SJSA1 (cell line): ENCODE measurements at regions not wholly inside any gene's neighbourhood (a gene's known extent, or its start where the extent isn't known, plus 50 kb on each side); places are given as distances from the start of the nearest gene placed in this dataset.

Source experiments
- DNase-seq, 2 experiments: peaks; one replicate each; pipeline ENCODE4 v3.0.0-alpha.2; 2015 to 2020; ENCODE audit warnings: low spot score in 2 of 2, low read depth in 1 of 2
- H3K27ac ChIP-seq: fragments of 250-450 bp; sonication (Bioruptor Pico); 2 replicates; pipeline ENCODE4 v1.5.1; 2020; ENCODE audit warnings: mild to moderate bottlenecking, moderate library complexity
- H3K27me3 ChIP-seq: fragments of 250-450 bp; sonication (Bioruptor Pico); replicated peaks from 2 replicates; pipeline ENCODE4 v1.5.1; 2020; ENCODE audit warnings: mild to moderate bottlenecking, moderate library complexity
- H3K36me3 ChIP-seq: fragments of 250-450 bp; sonication (Bioruptor Pico); 2 replicates; pipeline ENCODE4 v1.5.1; 2020; ENCODE audit warnings: mild to moderate bottlenecking
- H3K4me1 ChIP-seq: fragments of 250-450 bp; sonication (Bioruptor Pico); replicated peaks from 2 replicates; pipeline ENCODE4 v1.6.1; 2021; ENCODE audit warnings: mild to moderate bottlenecking
- H3K4me3 ChIP-seq: fragments of 250-450 bp; sonication (Bioruptor Pico); 2 replicates; pipeline ENCODE4 v1.5.1; 2020; ENCODE audit warnings: mild to moderate bottlenecking
- H3K9me3 ChIP-seq: fragments of 250-450 bp; sonication (Bioruptor Pico); replicated peaks from 2 replicates; pipeline ENCODE4 v1.5.1; 2020; ENCODE audit warnings: mild to moderate bottlenecking

GRCh38 chr3:161576714-161577510 is 80.3 kb downstream of the OTOL1 start:
- Histone ChIP-seq H3K9me3 (no peaks in the 10 kb centered on the region), H3K4me1 (no peaks in the 10 kb centered on the region), H3K27me3 (no peaks in the 10 kb centered on the region), H3K4me3 (no peak overlapping the region), H3K27ac (no peak overlapping the region), H3K36me3 (no peaks in the 10 kb centered on the region)
- no peak for DNase-seq

DNA sequence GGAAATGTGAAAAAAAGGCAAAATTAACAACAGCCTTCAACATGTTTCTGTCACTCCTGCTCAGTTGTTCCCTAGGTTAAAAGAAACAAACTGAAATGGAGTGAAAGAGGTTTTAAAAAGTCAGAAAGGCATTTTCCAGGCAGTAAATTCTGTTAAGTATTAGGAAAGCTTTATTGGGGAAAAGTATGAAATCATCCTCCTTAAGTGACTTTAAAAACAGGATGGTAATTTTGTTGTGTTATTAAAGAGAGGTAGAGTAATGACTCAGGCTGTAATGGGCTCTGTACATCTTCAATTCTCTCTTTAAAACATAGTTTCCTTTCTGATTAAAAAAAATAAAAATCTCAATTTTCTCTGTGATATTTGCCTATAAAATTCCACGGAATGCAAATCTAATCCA is 81.1 kb downstream of the OTOL1 start:
- Histone ChIP-seq H3K27me3 (no peaks in the 10 kb centered on the region), H3K4me3 (no peak overlapping the region), H3K9me3 (no peaks in the 10 kb centered on the region), H3K4me1 (no peaks in the 10 kb centered on the region), H3K27ac (no peak overlapping the region), H3K36me3 (no peaks in the 10 kb centered on the region)
- no peak for DNase-seq

- H3K9me3 ChIP-seq: no peaks in the 10 kb centered on the region
- no peaks in the 10 kb centered on the region for H3K27me3 ChIP-seq
- no peaks in the 10 kb centered on the region for H3K36me3 ChIP-seq
- no peak for DNase-seq
- H3K27ac ChIP-seq: no peak overlapping the region
- no peak overlapping the region for H3K4me3 ChIP-seq
- H3K4me1 ChIP-seq: no peaks in the 10 kb centered on the region
These were observed 83.0 kb downstream of the OTOL1 start for GRCh38 chr3:161579395-161580126.

DNA sequence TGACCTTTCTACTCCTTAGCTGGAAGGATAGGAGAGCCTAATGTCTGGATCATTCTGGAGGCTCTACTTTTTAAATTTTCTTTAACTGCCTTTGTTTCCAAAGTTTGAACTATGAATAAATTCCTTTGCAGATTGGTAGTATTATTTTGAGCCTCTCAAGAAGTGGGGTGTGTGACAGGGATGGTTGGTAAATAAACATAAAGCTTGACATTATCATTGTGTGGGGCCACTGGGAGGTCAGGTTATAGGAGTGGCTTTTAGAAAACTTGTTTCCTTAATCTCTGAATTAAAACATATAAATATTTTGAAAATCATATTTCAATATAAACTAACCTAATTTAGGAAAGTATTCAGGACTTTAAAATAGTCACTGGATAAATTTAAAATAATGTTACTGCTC is 89.3 kb downstream of the OTOL1 start:
- no peaks in the 10 kb centered on the region for H3K36me3 ChIP-seq
- H3K4me1 ChIP-seq: no peaks in the 10 kb centered on the region
- H3K4me3 ChIP-seq: no peak overlapping the region
- no peak for DNase-seq
- H3K9me3 ChIP-seq: no peaks in the 10 kb centered on the region
- no peaks in the 10 kb centered on the region for H3K27me3 ChIP-seq
- no peak overlapping the region for H3K27ac ChIP-seq

DNA sequence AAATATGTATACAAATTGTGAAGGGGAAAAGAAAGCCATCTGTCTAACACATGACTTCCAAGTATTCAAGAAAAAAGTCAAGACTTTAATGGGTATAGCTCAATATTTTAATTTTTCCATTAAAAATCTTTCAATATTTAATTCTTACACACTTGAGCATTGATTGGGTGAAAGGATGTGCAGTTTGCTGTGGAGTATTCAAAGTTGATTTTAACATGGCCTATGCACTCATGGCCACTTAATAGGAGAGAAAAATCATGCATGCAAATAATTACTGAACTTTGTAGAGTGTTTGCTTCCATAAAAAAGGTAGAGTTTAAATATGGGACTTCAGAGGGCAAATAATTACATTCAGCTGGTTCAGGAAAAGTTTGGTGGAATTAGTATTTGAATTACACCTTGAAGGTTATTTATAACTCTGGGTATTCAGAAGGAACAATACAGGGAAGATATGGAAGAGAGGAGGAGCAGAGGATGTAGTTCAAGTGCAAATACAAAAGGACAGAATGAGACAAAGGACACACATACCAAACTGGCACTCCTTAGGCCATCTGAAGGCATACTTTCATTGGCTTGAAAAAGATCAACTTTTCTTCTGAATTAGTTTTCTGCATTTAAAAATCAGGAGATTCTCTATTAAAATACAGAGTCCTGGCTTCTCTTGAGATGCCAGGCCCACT is 90.1 kb downstream of the OTOL1 start:
- H3K9me3 ChIP-seq: no peaks in the 10 kb centered on the region
- no peaks in the 10 kb centered on the region for H3K4me1 ChIP-seq
- no peak for DNase-seq
- no peaks in the 10 kb centered on the region for H3K27me3 ChIP-seq
- H3K4me3 ChIP-seq: no peak overlapping the region
- H3K27ac ChIP-seq: no peak overlapping the region
- no peaks in the 10 kb centered on the region for H3K36me3 ChIP-seq

GRCh38 chr3:161598639-161599038 is 102.0 kb downstream of the OTOL1 start:
- no peaks in the 10 kb centered on the region for H3K36me3 ChIP-seq
- no peak overlapping the region for H3K27ac ChIP-seq
- no peaks in the 10 kb centered on the region for H3K4me1 ChIP-seq
- DNase-seq: no peak
- no peaks in the 10 kb centered on the region for H3K27me3 ChIP-seq
- H3K9me3 ChIP-seq: no peaks in the 10 kb centered on the region
- H3K4me3 ChIP-seq: no peak overlapping the region

GRCh38 chr3:161599697-161600096 is 103.1 kb downstream of the OTOL1 start:
- no peak overlapping the region for H3K4me3 ChIP-seq
- no peak overlapping the region for H3K27ac ChIP-seq
- no peaks in the 10 kb centered on the region for H3K27me3 ChIP-seq
- H3K4me1 ChIP-seq: no peaks in the 10 kb centered on the region
- DNase-seq: no peak
- H3K9me3 ChIP-seq: no peaks in the 10 kb centered on the region
- H3K36me3 ChIP-seq: no peaks in the 10 kb centered on the region

GRCh38 chr3:161600173-161600572 is 103.6 kb downstream of the OTOL1 start:
- Histone ChIP-seq H3K36me3 (no peaks in the 10 kb centered on the region), H3K4me1 (no peaks in the 10 kb centered on the region), H3K27me3 (no peaks in the 10 kb centered on the region), H3K4me3 (no peak overlapping the region), H3K27ac (no peak overlapping the region), H3K9me3 (no peaks in the 10 kb centered on the region)
- DNase-seq: no peak

- no peak for DNase-seq
- no peaks in the 10 kb centered on the region for H3K36me3 ChIP-seq
- no peaks in the 10 kb centered on the region for H3K9me3 ChIP-seq
- no peaks in the 10 kb centered on the region for H3K27me3 ChIP-seq
- H3K4me1 ChIP-seq: no peaks in the 10 kb centered on the region
- no peak overlapping the region for H3K27ac ChIP-seq
- H3K4me3 ChIP-seq: no peak overlapping the region
These were observed 105.9 kb downstream of the OTOL1 start for GRCh38 chr3:161602475-161602874.

- Histone ChIP-seq H3K4me3 (no peak overlapping the region), H3K36me3 (no peaks in the 10 kb centered on the region), H3K27ac (no peak overlapping the region), H3K9me3 (no peaks in the 10 kb centered on the region), H3K27me3 (no peaks in the 10 kb centered on the region), H3K4me1 (no peaks in the 10 kb centered on the region)
- no peak for DNase-seq
These were observed 106.3 kb downstream of the OTOL1 start for GRCh38 chr3:161602918-161603317.

- H3K27ac ChIP-seq: no peak overlapping the region
- H3K36me3 ChIP-seq: no peaks in the 10 kb centered on the region
- no peak for DNase-seq
- no peak overlapping the region for H3K4me3 ChIP-seq
- H3K4me1 ChIP-seq: no peaks in the 10 kb centered on the region
- H3K27me3 ChIP-seq: no peaks in the 10 kb centered on the region
- H3K9me3 ChIP-seq: no peaks in the 10 kb centered on the region
These were observed 110.4 kb downstream of the OTOL1 start for GRCh38 chr3:161607056-161607455.

DNA sequence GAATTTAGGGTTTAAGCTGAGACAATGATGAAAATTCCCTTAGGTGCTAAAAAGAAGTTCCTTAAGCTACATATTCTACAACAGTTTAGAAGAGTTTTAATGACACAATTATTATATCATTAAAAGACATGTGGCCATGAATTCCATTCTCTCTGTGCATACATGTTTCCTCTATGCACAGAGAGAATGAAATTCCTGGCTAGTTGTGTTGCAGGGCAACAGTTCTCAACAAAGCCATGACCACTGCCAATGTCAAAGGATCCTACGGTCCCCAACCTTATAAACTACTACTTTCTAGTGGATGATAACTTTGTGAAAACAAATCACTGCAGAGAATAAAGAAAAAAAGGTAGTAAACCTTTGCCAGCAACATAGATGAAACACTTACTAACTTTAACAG is 122.7 kb downstream of the OTOL1 start:
- Histone ChIP-seq H3K9me3 (no peaks in the 10 kb centered on the region), H3K27ac (no peak overlapping the region), H3K27me3 (no peaks in the 10 kb centered on the region), H3K36me3 (no peaks in the 10 kb centered on the region), H3K4me1 (no peaks in the 10 kb centered on the region), H3K4me3 (no peak overlapping the region)
- no peak for DNase-seq

GRCh38 chr3:161630794-161631193 is 134.2 kb downstream of the OTOL1 start:
- DNase-seq: no peak
- no peak overlapping the region for H3K4me3 ChIP-seq
- H3K27ac ChIP-seq: no peak overlapping the region
- H3K27me3 ChIP-seq: no peaks in the 10 kb centered on the region
- no peaks in the 10 kb centered on the region for H3K9me3 ChIP-seq
- no peaks in the 10 kb centered on the region for H3K36me3 ChIP-seq
- no peaks in the 10 kb centered on the region for H3K4me1 ChIP-seq

DNA sequence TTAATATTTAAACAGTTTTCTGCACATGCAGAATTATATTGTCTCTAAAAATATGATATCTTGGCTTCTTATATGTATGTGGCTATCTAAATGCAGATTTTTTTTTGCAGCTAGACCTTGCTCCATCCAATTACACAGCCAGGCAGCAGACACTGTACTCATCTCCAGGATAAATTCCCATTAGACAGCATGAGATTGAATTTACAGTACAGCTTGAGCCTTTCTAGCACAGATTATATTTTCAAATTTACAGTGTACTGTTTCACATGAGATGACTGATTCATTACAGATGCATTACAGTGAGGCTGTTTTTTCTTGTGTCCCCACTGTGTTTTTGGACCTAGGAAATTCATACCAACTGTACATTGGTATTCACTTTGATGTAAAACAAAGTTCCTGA is 134.9 kb downstream of the OTOL1 start:
- H3K27me3 ChIP-seq: no peaks in the 10 kb centered on the region
- H3K27ac ChIP-seq: no peak overlapping the region
- H3K4me3 ChIP-seq: no peak overlapping the region
- H3K9me3 ChIP-seq: no peaks in the 10 kb centered on the region
- DNase-seq: no peak
- no peaks in the 10 kb centered on the region for H3K36me3 ChIP-seq
- no peaks in the 10 kb centered on the region for H3K4me1 ChIP-seq
